Liver (tissue), 8 donors: ENCODE measurements at regions not wholly inside any gene's neighbourhood (a gene's known extent, or its start where the extent isn't known, plus 50 kb on each side); places are given as distances from the start of the nearest gene placed in this dataset.

Source experiments
- DNase-seq: peaks from one replicate; pipeline ENCODE4 v3.0.0-alpha.2; 2017; ENCODE audit warnings: low spot score
- H3K27ac ChIP-seq, 2 donors: one replicate each; pipeline ENCODE4 v1.7.0; 2013; ENCODE audit warnings: inconsistent platforms in 2 of 2, low read length in 2 of 2, control low read depth in 1 of 2, low read depth in 1 of 2, mild to moderate bottlenecking in 1 of 2
- H3K27me3 ChIP-seq, 4 donors: one replicate each; pipeline versions ENCODE4 v1.6.1 to v1.7.0; 2013; ENCODE audit warnings: low read length in 3 of 4, inconsistent platforms in 1 of 4, mild to moderate bottlenecking in 1 of 4, moderate library complexity in 1 of 4; ENCODE audit not compliant: control insufficient read depth in 4 of 4, insufficient read depth in 4 of 4
- H3K36me3 ChIP-seq, 4 donors: one replicate each; pipeline versions ENCODE4 v1.6.1 to v1.7.0; 2013; ENCODE audit warnings: low read length in 3 of 4, mild to moderate bottlenecking in 3 of 4, low read depth in 1 of 4, moderate library complexity in 1 of 4; ENCODE audit not compliant: control insufficient read depth in 4 of 4, insufficient read depth in 3 of 4
- H3K4me1 ChIP-seq, 4 donors: one replicate each; pipeline versions ENCODE4 v1.6.1 to v1.7.0; 2013; ENCODE audit warnings: low read length in 3 of 4, mild to moderate bottlenecking in 3 of 4, moderate library complexity in 1 of 4; ENCODE audit not compliant: control insufficient read depth in 4 of 4, insufficient read depth in 4 of 4
- H3K4me3 ChIP-seq, 3 donors: one replicate each; pipeline versions ENCODE4 v1.6.1 to v1.7.0; 2013; ENCODE audit warnings: low read length in 3 of 3, control low read depth in 1 of 3, low read depth in 1 of 3, mild to moderate bottlenecking in 1 of 3
- H3K9ac ChIP-seq, 2 donors: one replicate each; pipeline ENCODE4 v1.7.0; 2013; ENCODE audit warnings: low read length in 2 of 2, mild to moderate bottlenecking in 2 of 2, moderate library complexity in 2 of 2, control low read depth in 1 of 2, low read depth in 1 of 2
- H3K9me3 ChIP-seq, 4 donors: one replicate each; pipeline versions ENCODE4 v1.6.1 to v1.7.0; 2013; ENCODE audit warnings: low read length in 3 of 4; ENCODE audit not compliant: control insufficient read depth in 4 of 4
- EGR1 ChIP-seq, 2 donors: IDR thresholded peaks; 2 replicates each; pipeline ENCODE4 v1.6.1; 2016 to 2018; ENCODE audit warnings: antibody characterized with exemption in 2 of 2, low read depth in 2 of 2
- FOXA1 ChIP-seq: IDR thresholded peaks from 2 replicates; pipeline ENCODE4 v1.6.1; 2016; ENCODE audit warnings: antibody characterized with exemption
- FOXA2 ChIP-seq: IDR thresholded peaks from 2 replicates; pipeline ENCODE4 v1.6.1; 2016; ENCODE audit warnings: antibody characterized with exemption
- JUND ChIP-seq, 2 donors: IDR thresholded peaks; 2 replicates each; pipeline ENCODE4 v1.6.1; 2016; ENCODE audit warnings: antibody characterized with exemption in 2 of 2
- NR2F2 ChIP-seq: IDR thresholded peaks from 2 replicates; pipeline ENCODE4 v1.6.1; 2016; ENCODE audit warnings: antibody characterized with exemption
- RAD21 ChIP-seq, 2 donors: IDR thresholded peaks; 2 replicates each; pipeline ENCODE4 v1.6.1; 2016; ENCODE audit warnings: antibody characterized with exemption in 2 of 2, mild to moderate bottlenecking in 2 of 2
- REST ChIP-seq: IDR thresholded peaks from 2 replicates; pipeline ENCODE4 v1.6.1; 2016; ENCODE audit warnings: antibody characterized with exemption, mild to moderate bottlenecking
- SP1 ChIP-seq: IDR thresholded peaks from 2 replicates; pipeline ENCODE4 v1.6.1; 2018; ENCODE audit warnings: antibody characterized with exemption, mild to moderate bottlenecking
- TAF1 ChIP-seq: conservative IDR thresholded peaks from 2 replicates; pipeline ENCODE4 v1.6.1; 2016; ENCODE audit warnings: antibody characterized with exemption, mild to moderate bottlenecking
- YY1 ChIP-seq: IDR thresholded peaks from 2 replicates; pipeline ENCODE4 v1.6.1; 2016; ENCODE audit warnings: antibody characterized with exemption, mild to moderate bottlenecking
- WGBS: extraction: QIAGEN DNeasy Blood & Tissue Kit; methylation state at CpG from one replicate; pipeline ENCODE4 v1.1.7; 2013; 5-methylcytosine and 5-hydroxymethylcytosine counted together
- TF ChIP-seq, protein P1 (sequence below): IDR thresholded peaks from 2 replicates; pipeline ENCODE4 v1.6.1; 2016; ENCODE audit warnings: antibody characterized with exemption
- TF ChIP-seq, protein P2 (sequence below): IDR thresholded peaks from 2 replicates; pipeline ENCODE4 v1.6.1; 2016; ENCODE audit warnings: antibody characterized with exemption
- TF ChIP-seq, protein P3 (sequence below): fragments of 150-350 bp; IDR thresholded peaks from 2 replicates; pipeline ENCODE4 v1.5.1; 2017; ENCODE audit warnings: improper control_type of control experiment, low read depth, low read length; ENCODE audit not compliant: missing input control
- donor health status: healthy.
- donor health status: healthy.
- donor health status: healthy.
- donor health status: healthy.
- donor health status: healthy.

- Histone ChIP-seq H3K27ac (no peak overlapping the region), H3K9me3 (no peaks in the 10 kb centered on the region), H3K4me3 (no peak overlapping the region), H3K27me3 (no peaks in the 10 kb centered on the region), H3K4me1 (peaks cover 3 to 19% (median 10%) of the 10 kb centered on the region in 4 donors), H3K36me3 (no peaks in the 10 kb centered on the region), H3K9ac (no peak overlapping the region)
- no peak for TF ChIP-seq FOXA1
- TF ChIP-seq, protein P1, sequence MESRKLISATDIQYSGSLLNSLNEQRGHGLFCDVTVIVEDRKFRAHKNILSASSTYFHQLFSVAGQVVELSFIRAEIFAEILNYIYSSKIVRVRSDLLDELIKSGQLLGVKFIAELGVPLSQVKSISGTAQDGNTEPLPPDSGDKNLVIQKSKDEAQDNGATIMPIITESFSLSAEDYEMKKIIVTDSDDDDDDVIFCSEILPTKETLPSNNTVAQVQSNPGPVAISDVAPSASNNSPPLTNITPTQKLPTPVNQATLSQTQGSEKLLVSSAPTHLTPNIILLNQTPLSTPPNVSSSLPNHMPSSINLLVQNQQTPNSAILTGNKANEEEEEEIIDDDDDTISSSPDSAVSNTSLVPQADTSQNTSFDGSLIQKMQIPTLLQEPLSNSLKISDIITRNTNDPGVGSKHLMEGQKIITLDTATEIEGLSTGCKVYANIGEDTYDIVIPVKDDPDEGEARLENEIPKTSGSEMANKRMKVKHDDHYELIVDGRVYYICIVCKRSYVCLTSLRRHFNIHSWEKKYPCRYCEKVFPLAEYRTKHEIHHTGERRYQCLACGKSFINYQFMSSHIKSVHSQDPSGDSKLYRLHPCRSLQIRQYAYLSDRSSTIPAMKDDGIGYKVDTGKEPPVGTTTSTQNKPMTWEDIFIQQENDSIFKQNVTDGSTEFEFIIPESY = no peak
- TF ChIP-seq, protein P2, sequence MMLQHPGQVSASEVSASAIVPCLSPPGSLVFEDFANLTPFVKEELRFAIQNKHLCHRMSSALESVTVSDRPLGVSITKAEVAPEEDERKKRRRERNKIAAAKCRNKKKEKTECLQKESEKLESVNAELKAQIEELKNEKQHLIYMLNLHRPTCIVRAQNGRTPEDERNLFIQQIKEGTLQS = no peak
- TF ChIP-seq, protein P3, sequence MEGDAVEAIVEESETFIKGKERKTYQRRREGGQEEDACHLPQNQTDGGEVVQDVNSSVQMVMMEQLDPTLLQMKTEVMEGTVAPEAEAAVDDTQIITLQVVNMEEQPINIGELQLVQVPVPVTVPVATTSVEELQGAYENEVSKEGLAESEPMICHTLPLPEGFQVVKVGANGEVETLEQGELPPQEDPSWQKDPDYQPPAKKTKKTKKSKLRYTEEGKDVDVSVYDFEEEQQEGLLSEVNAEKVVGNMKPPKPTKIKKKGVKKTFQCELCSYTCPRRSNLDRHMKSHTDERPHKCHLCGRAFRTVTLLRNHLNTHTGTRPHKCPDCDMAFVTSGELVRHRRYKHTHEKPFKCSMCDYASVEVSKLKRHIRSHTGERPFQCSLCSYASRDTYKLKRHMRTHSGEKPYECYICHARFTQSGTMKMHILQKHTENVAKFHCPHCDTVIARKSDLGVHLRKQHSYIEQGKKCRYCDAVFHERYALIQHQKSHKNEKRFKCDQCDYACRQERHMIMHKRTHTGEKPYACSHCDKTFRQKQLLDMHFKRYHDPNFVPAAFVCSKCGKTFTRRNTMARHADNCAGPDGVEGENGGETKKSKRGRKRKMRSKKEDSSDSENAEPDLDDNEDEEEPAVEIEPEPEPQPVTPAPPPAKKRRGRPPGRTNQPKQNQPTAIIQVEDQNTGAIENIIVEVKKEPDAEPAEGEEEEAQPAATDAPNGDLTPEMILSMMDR = no peak
- no peak for TF ChIP-seq JUND (IDR thresholded peaks at IDR 0.05)
- no peak for TF ChIP-seq EGR1 (IDR thresholded peaks at IDR 0.05; ENCODE audit: low read depth in 2 of 2)
- no peak for TF ChIP-seq YY1
- no peak for TF ChIP-seq TAF1
- no peak for TF ChIP-seq REST
- no peak for DNase-seq
- WGBS = 95% methylated on average over 8 of the region's 8 CpGs
Measured at GRCh38 chr9:90059436-90059835, 454.6 kb downstream of the GADD45G start.

- TF ChIP-seq JUND (IDR thresholded peaks at IDR 0.05) = no peak
- TF ChIP-seq SP1 = no peak
- TF ChIP-seq FOXA2 = no peak
- TF ChIP-seq FOXA1 = no peak
- no peak for TF ChIP-seq NR2F2
- no peak for TF ChIP-seq RAD21 (IDR thresholded peaks at IDR 0.05)
- no peak for DNase-seq
- Histone ChIP-seq H3K4me3 (no peak overlapping the region), H3K4me1 (peaks cover 5 to 19% (median 10%) of the 10 kb centered on the region in 4 donors), H3K27ac (no peak overlapping the region), H3K9ac (no peak overlapping the region), H3K9me3 (no peaks in the 10 kb centered on the region), H3K36me3 (no peaks in the 10 kb centered on the region), H3K27me3 (no peaks in the 10 kb centered on the region)
- WGBS = 77% methylated on average over 8 of the region's 8 CpGs
Measured at GRCh38 chr9:90060256-90060655, 455.4 kb downstream of the GADD45G start.
